ENCODE measurements at regions not wholly inside any gene's neighbourhood (a gene's known extent, or its start where the extent isn't known, plus 50 kb on each side); places are given as distances from the start of the nearest gene placed in this dataset.

DNA sequence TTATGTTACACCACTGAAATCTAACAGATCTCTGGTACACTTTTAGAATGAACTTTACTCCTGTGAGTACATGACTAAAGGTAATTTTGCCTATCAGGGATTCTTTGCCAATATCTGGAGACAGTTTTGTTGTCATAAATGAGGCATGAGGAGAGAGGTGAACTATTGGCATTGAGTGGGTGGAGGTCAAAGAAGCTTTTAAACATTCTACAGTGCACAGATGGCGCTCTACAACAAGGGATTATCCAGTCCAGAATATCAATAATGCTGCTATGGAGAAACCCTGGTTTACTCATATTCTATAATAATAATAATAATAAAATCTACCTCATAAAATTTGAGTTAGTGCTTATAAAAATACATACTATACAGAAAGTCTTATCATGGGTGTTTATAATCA, 702.3 kb downstream of the SI start:
- Histone ChIP-seq H3K4me1 (no peaks in the 10 kb centered on the region), H3K9me3 (no peaks in the 10 kb centered on the region), H3K27me3 (no peaks in the 10 kb centered on the region), H3K4me3 (ENCODE audit: low read depth, low read length) (no peak overlapping the region), H3K36me3 (no peaks in the 10 kb centered on the region)
- TF ChIP-seq, protein P1, sequence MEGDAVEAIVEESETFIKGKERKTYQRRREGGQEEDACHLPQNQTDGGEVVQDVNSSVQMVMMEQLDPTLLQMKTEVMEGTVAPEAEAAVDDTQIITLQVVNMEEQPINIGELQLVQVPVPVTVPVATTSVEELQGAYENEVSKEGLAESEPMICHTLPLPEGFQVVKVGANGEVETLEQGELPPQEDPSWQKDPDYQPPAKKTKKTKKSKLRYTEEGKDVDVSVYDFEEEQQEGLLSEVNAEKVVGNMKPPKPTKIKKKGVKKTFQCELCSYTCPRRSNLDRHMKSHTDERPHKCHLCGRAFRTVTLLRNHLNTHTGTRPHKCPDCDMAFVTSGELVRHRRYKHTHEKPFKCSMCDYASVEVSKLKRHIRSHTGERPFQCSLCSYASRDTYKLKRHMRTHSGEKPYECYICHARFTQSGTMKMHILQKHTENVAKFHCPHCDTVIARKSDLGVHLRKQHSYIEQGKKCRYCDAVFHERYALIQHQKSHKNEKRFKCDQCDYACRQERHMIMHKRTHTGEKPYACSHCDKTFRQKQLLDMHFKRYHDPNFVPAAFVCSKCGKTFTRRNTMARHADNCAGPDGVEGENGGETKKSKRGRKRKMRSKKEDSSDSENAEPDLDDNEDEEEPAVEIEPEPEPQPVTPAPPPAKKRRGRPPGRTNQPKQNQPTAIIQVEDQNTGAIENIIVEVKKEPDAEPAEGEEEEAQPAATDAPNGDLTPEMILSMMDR (IDR thresholded peaks at IDR 0.05; ENCODE audit: low read depth, low read length), result no peak
- DNase-seq, result no peak

DNA sequence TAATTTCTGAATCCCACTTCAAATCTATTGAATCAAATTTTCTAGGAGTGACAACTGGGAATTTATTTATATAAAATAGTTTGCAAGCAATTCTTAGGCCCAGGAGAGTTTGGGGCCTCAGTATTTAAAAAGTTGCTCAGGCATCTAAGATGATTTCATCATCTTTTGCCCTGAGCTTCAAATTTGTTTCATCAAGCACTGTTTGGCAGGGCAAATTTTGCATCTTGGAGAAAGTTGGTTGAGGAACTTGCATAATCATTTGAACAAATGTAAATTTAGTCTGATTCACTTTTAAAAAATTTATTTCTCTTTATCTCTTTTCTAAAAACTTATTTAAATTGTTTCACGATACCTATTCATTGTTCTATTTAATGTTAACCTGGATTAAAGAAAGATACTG, 702.8 kb downstream of the SI start:
- TF ChIP-seq, protein P1 (IDR thresholded peaks at IDR 0.05; ENCODE audit: low read depth, low read length), result no peak
- Histone ChIP-seq H3K36me3 (no peaks in the 10 kb centered on the region), H3K9me3 (no peaks in the 10 kb centered on the region), H3K4me3 (ENCODE audit: low read depth, low read length) (no peak overlapping the region), H3K27me3 (no peaks in the 10 kb centered on the region), H3K4me1 (no peaks in the 10 kb centered on the region)
- DNase-seq, result no peak

DNA sequence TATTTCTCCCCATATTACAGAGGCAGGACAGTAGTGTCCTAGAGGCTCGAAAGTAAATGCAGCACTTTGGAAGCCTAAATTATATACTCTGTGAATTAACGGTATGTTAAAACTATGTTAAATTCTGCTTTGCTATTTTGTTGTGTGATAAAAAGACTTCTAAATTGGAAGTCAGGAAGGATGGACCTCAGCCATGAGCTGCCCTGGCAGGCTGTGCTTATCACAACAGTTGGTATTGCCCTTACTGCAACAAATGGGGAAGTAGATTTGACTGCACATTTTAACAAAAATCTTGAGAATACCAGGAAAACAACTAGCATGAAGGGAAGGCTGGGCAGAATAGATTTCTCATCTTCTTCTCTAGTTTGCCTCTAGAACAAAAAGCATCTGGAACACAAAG, 706.6 kb downstream of the SI start:
- TF ChIP-seq, protein P1 (IDR thresholded peaks at IDR 0.05; ENCODE audit: low read depth, low read length), result no peak
- no peak for DNase-seq
- no peaks in the 10 kb centered on the region for H3K4me1 ChIP-seq

GRCh38 chr3:164370970-164371369, 707.3 kb downstream of the SI start:
- TF ChIP-seq, protein P1 (IDR thresholded peaks at IDR 0.05; ENCODE audit: low read depth, low read length), result no peak
- no peak for DNase-seq

More for the DNA sequence above, 706.6 kb downstream of the SI start:
- H3K4me3 ChIP-seq (ENCODE audit: low read depth, low read length), result no peak overlapping the region
- H3K9me3 ChIP-seq, result no peaks in the 10 kb centered on the region
- no peaks in the 10 kb centered on the region for H3K27me3 ChIP-seq
- H3K36me3 ChIP-seq, result no peaks in the 10 kb centered on the region

GRCh38 chr3:164365242-164365641, 713.1 kb downstream of the SI start:
- TF ChIP-seq, protein P1 (IDR thresholded peaks at IDR 0.05; ENCODE audit: low read depth, low read length), result no peak
- Histone ChIP-seq H3K27me3 (no peaks in the 10 kb centered on the region), H3K4me3 (ENCODE audit: low read depth, low read length) (no peak overlapping the region), H3K9me3 (no peaks in the 10 kb centered on the region), H3K36me3 (no peaks in the 10 kb centered on the region), H3K4me1 (no peaks in the 10 kb centered on the region)
- DNase-seq, result no peak

More at GRCh38 chr3:164370970-164371369, 707.3 kb downstream of the SI start:
- H3K4me3 ChIP-seq (ENCODE audit: low read depth, low read length), result no peak overlapping the region
- H3K9me3 ChIP-seq, result no peaks in the 10 kb centered on the region
- H3K36me3 ChIP-seq, result no peaks in the 10 kb centered on the region
- H3K27me3 ChIP-seq, result no peaks in the 10 kb centered on the region
- no peaks in the 10 kb centered on the region for H3K4me1 ChIP-seq

DNA sequence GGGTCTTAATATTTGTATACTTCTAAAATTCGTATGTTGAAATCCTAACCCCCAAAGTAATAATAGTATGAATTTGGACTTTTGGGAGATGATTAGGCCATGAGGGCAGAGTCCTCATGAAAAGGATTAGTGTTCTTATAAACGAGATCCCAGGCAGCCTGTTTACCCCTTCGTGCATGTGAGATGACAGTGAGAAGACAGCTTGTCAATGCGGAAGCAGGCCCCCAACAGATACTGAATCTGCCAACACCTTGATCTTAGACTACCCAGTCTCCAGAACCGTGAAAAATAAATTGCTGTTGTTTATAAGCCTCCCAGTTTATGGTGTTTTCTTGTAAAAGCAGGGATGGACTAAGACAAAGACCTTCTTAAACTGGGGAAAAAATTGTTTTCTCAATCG, 714.2 kb downstream of the SI start:
- Histone ChIP-seq H3K36me3 (no peaks in the 10 kb centered on the region), H3K4me1 (no peaks in the 10 kb centered on the region), H3K9me3 (no peaks in the 10 kb centered on the region), H3K27me3 (no peaks in the 10 kb centered on the region), H3K4me3 (ENCODE audit: low read depth, low read length) (no peak overlapping the region)
- TF ChIP-seq, protein P1 (IDR thresholded peaks at IDR 0.05; ENCODE audit: low read depth, low read length), result no peak
- DNase-seq, result no peak

Measured in BE2C (cell line).